ENCODE measurements at regions not wholly inside any gene's neighbourhood (a gene's known extent, or its start where the extent isn't known, plus 50 kb on each side); places are given as distances from the start of the nearest gene placed in this dataset.

DNA sequence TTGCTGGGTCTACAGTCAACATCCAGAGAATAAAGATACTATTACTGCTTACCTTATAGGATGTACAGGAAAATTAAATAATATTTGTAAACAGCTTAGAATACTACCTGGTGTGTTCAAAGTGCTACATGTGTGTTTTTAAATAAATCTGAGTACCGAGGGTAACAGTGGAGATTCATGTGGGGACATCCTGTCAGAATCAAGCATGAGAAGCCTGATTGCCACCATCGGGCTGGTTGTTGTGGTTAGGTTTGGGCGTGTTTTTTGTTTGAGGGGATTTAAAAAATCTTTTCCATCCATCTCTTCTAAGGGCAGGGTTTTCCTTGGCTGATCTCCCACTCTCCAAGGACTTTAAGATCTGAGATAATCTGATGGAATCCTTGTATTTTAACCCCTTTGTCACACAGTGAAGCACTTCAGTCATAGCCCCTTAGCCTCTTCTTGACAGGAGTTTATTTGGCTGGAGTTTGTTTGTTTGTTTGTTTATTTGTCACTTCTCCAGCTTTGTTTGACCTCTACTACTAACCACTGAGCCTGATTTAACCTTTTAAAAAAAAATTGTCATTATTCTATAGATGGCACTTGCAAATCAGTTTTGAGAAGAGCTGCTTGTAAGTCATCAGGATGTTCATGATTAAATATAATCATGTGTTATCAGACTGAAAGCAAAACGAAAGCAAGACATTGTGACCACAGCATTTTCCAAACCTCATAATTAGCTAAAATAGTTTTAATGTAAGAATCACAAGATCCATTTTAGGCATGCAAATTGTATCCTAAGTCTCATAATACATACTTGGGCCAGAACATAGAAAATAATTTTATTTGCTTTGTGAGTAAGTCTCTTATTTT, 72.8 kb upstream of the RARB start:
- no peaks in the 10 kb centered on the region for H3K9me1 ChIP-seq (ENCODE audit: insufficient read depth, low read length)
- no peak overlapping the region for H2BK120ac ChIP-seq (ENCODE audit: low read depth, low read length)
- H4K5ac ChIP-seq (ENCODE audit: low read depth, low read length): no peak overlapping the region
- no peaks in the 10 kb centered on the region for H3K27me3 ChIP-seq (ENCODE audit: control insufficient read depth, insufficient read depth, low read length)
- CTCF ChIA-PET: interaction anchor here (0.6 kb wide), 1 partner anchor 9 kb away, joined by 3 read pairs; no protein-coding TSS in a partner anchor
- H3K14ac ChIP-seq (replicated peaks; ENCODE audit: low read depth, low read length): no peak overlapping the region
- H4K91ac ChIP-seq (ENCODE audit: insufficient read depth, low read depth, low read length): no peak overlapping the region
- in situ Hi-C loops (cut with MboI; ENCODE audit: low sequenced_read_pairs) (no loop called here), dilution Hi-C loops (cut with HindIII; ENCODE audit: low sequenced_read_pairs, unreplicated experiment) (no loop called here), intact Hi-C loops (cut with micrococcal nuclease) (no loop called here)
- DNase-seq (no peak), ATAC-seq (ENCODE audit: low read depth) (no peak)
- H3K4me1 ChIP-seq (ENCODE audit: control insufficient read depth, insufficient read depth, low read length): no peaks in the 10 kb centered on the region
- no peak overlapping the region for H2BK5ac ChIP-seq (ENCODE audit: low read depth, low read length, poor library complexity, severe bottlenecking)
- no peak overlapping the region for H2AK5ac ChIP-seq (ENCODE audit: low read depth, low read length)
- H2AFZ ChIP-seq (replicated peaks; ENCODE audit: low read length, poor library complexity): no peak overlapping the region
- H3K36me3 ChIP-seq (ENCODE audit: control insufficient read depth, insufficient read depth, low read length): no peaks in the 10 kb centered on the region
- H3K23ac ChIP-seq (ENCODE audit: low read depth, low read length): no peak overlapping the region
- no peak overlapping the region for H3K4ac ChIP-seq (ENCODE audit: low read depth, low read length)
- H3K27ac ChIP-seq (ENCODE audit: insufficient read depth, low read length): no peak overlapping the region
- H2BK20ac ChIP-seq (ENCODE audit: low read depth, low read length): no peak overlapping the region
- H3K18ac ChIP-seq (ENCODE audit: low read depth, low read length): no peak overlapping the region
- no peak overlapping the region for H2AK9ac ChIP-seq (replicated peaks; ENCODE audit: low read depth, low read length, poor library complexity)
- POLR2A ChIA-PET (ENCODE audit: unreplicated experiment): no interaction called here
- H3K79me1 ChIP-seq (ENCODE audit: low read depth in 1 of 2, low read length in 2 of 2): no peaks in the 10 kb centered on the region
- no peak overlapping the region for H3K9ac ChIP-seq (ENCODE audit: low read depth, low read length)
- no peak overlapping the region for H2BK15ac ChIP-seq (ENCODE audit: low read depth, low read length)
- peaks cover 4% of the 10 kb centered on the region; the same call in 1 of the 2 replicates for H3K9me3 ChIP-seq (ENCODE audit: control insufficient read depth, insufficient read depth, low read length)
- no peak overlapping the region for H3K4me3 ChIP-seq (ENCODE audit: insufficient read depth, low read depth, low read length)
- H3K56ac ChIP-seq (ENCODE audit: extremely low read depth, insufficient read depth, low read length): no peak overlapping the region
- TF ChIP-seq CEBPB (IDR thresholded peaks at IDR 0.05; ENCODE audit: low read depth, low read length): no peak
- TF ChIP-seq BHLHE40 (IDR thresholded peaks at IDR 0.05; ENCODE audit: low read depth, low read length): no peak
- TF ChIP-seq MAFK (IDR thresholded peaks at IDR 0.05; ENCODE audit: low read depth, low read length): no peak
- TF ChIP-seq CHD1 (IDR thresholded peaks at IDR 0.05; ENCODE audit: low read depth, low read length): no peak
- no peak for TF ChIP-seq POLR2A (IDR thresholded peaks at IDR 0.05; ENCODE audit: low read depth, low read length)
- TF ChIP-seq NFE2L2 (IDR thresholded peaks at IDR 0.05; ENCODE audit: low read depth, low read length): no peak
- TF ChIP-seq FOS (IDR thresholded peaks at IDR 0.05; ENCODE audit: low read depth, low read length): no peak
- no peak for TF ChIP-seq RCOR1 (IDR thresholded peaks at IDR 0.05; ENCODE audit: insufficient replicate concordance, low read length)
- TF ChIP-seq SMC3 (IDR thresholded peaks at IDR 0.05; ENCODE audit: low read depth, low read length): no peak
- no peak for TF ChIP-seq RAD21 (IDR thresholded peaks at IDR 0.05; ENCODE audit: low read length)
- H4K20me1 ChIP-seq (ENCODE audit: insufficient read depth, low read length): no peaks in the 10 kb centered on the region
- H3K4me2 ChIP-seq (ENCODE audit: low read depth, low read length): no peak overlapping the region
- WGBS, 2 experiments (ENCODE audit: extremely low coverage in 2 of 2, insufficient read length in 1 of 2): no CpG with 5 or more reads among the region's 4 CpGs
- no peak overlapping the region for H4K8ac ChIP-seq (ENCODE audit: low read depth in 2 of 2, low read length in 2 of 2)
- no TSS peak for BruUV-seq (replicated peaks)
